ENCODE measurements at regions not wholly inside any gene's neighbourhood (a gene's known extent, or its start where the extent isn't known, plus 50 kb on each side); places are given as distances from the start of the nearest gene placed in this dataset.

- H3K27me3 ChIP-seq (replicated peaks; ENCODE audit: control insufficient read depth, insufficient read depth, low read length), result no peaks in the 10 kb centered on the region
- no TSS peak for BruUV-seq (replicated peaks)
- intact Hi-C loops (cut with micrococcal nuclease; ENCODE audit: unreplicated experiment), result no loop called here
- no peak overlapping the region for H3K4me3 ChIP-seq (ENCODE audit: low read depth, low read length)
- H3K36me3 Mint-ChIP-seq (ENCODE audit: insufficient read depth, unreplicated experiment), result no peaks in the 10 kb centered on the region
- H3K4me1 Mint-ChIP-seq (ENCODE audit: low read depth, unreplicated experiment), result peaks cover 9% of the 10 kb centered on the region
- peaks cover 17% of the 10 kb centered on the region; the same call in 1 of the 2 replicates for H3K4me1 ChIP-seq
- ChIA-PET CTCF (interaction anchor here (0.8 to 1.2 kb wide), 2 partner anchors 27 to 28 kb away, joined by 3 read pairs; no protein-coding TSS in a partner anchor), POLR2A (no interaction called here)
- H3K9me3 ChIP-seq, result no peaks in the 10 kb centered on the region
- H3K9me3 Mint-ChIP-seq (ENCODE audit: unreplicated experiment), result no peaks in the 10 kb centered on the region
- no peak overlapping the region for H3K27ac Mint-ChIP-seq (ENCODE audit: unreplicated experiment)
- no peaks in the 10 kb centered on the region for H3K36me3 ChIP-seq (ENCODE audit: control insufficient read depth, insufficient read depth, low read length)
- H3K4me3 Mint-ChIP-seq (ENCODE audit: unreplicated experiment), result no peak overlapping the region
- TF ChIP-seq, protein P1, sequence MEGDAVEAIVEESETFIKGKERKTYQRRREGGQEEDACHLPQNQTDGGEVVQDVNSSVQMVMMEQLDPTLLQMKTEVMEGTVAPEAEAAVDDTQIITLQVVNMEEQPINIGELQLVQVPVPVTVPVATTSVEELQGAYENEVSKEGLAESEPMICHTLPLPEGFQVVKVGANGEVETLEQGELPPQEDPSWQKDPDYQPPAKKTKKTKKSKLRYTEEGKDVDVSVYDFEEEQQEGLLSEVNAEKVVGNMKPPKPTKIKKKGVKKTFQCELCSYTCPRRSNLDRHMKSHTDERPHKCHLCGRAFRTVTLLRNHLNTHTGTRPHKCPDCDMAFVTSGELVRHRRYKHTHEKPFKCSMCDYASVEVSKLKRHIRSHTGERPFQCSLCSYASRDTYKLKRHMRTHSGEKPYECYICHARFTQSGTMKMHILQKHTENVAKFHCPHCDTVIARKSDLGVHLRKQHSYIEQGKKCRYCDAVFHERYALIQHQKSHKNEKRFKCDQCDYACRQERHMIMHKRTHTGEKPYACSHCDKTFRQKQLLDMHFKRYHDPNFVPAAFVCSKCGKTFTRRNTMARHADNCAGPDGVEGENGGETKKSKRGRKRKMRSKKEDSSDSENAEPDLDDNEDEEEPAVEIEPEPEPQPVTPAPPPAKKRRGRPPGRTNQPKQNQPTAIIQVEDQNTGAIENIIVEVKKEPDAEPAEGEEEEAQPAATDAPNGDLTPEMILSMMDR (IDR thresholded peaks at IDR 0.05; ENCODE audit: insufficient read depth in 1 of 2, low read depth in 1 of 2, low read length in 1 of 2, severe bottlenecking in 1 of 2, unreplicated experiment in 1 of 2), result no peak
- no peak for DNase-seq
- H3K27me3 Mint-ChIP-seq (ENCODE audit: insufficient read depth, unreplicated experiment), result no peaks in the 10 kb centered on the region
Observed at GRCh38 chr6:138664745-138665144, 108.8 kb upstream of the CCDC28A start.

DNA sequence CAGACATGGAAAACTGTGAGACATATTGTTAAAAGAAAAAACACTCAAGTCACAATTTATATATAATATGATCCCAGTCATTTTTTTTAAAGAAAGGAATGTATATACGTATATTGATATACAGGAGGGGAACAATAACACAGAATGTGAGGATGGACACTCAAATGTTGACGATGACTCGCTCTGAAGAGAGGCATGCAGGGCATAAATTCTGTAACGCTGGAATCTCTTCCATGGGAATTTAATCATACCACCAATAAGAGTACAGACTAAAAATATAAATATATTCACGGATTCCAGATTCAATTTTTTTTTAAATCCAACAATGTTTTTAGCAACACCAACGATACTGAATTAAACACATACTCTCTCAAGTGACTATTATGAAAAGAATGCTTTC, 106.9 kb upstream of the CCDC28A start:
- H3K4me3 Mint-ChIP-seq (ENCODE audit: unreplicated experiment), result no peak overlapping the region
- no peak overlapping the region for H3K27ac Mint-ChIP-seq (ENCODE audit: unreplicated experiment)
- H3K9me3 ChIP-seq, result no peaks in the 10 kb centered on the region
- no peaks in the 10 kb centered on the region for H3K27me3 ChIP-seq (replicated peaks; ENCODE audit: control insufficient read depth, insufficient read depth, low read length)
- CTCF ChIA-PET, result no interaction called here
- POLR2A ChIA-PET, result no interaction called here
- TF ChIP-seq, protein P1 (IDR thresholded peaks at IDR 0.05; ENCODE audit: insufficient read depth in 1 of 2, low read depth in 1 of 2, low read length in 1 of 2, severe bottlenecking in 1 of 2, unreplicated experiment in 1 of 2), result no peak
- H3K36me3 ChIP-seq (ENCODE audit: control insufficient read depth, insufficient read depth, low read length), result no peaks in the 10 kb centered on the region
- DNase-seq, result no peak
- intact Hi-C loops (cut with micrococcal nuclease; ENCODE audit: unreplicated experiment), result no loop called here
- H3K27me3 Mint-ChIP-seq (ENCODE audit: insufficient read depth, unreplicated experiment), result no peaks in the 10 kb centered on the region
- BruUV-seq (replicated peaks), result no TSS peak
- H3K36me3 Mint-ChIP-seq (ENCODE audit: insufficient read depth, unreplicated experiment), result no peaks in the 10 kb centered on the region
- H3K4me1 Mint-ChIP-seq (ENCODE audit: low read depth, unreplicated experiment), result peaks cover 9% of the 10 kb centered on the region
- H3K9me3 Mint-ChIP-seq (ENCODE audit: unreplicated experiment), result no peaks in the 10 kb centered on the region
- H3K4me1 ChIP-seq, result peaks cover 17% of the 10 kb centered on the region; the same call in 1 of the 2 replicates
- H3K4me3 ChIP-seq (ENCODE audit: low read depth, low read length), result no peak overlapping the region

DNA sequence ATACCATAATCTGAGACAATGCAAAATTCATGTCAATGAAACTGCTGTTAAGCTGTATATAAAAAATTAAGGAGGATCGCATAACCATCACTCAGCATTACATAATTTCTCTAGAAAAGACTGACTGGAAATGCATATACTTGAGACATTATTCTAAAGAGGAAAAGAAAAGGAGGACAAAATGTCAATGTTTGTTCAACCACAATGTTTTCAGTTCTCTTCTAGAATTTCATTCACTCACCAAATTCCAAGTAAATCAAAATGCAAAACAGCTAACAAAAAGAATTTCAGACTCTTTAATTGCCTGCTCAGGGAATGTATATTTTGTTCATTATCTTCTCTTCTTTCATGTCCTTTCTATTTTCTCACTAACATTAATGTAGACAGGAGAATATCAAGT, 106.2 kb upstream of the CCDC28A start:
- no peak for DNase-seq
- Mint-ChIP-seq H3K4me1 (ENCODE audit: low read depth, unreplicated experiment) (peaks cover 9% of the 10 kb centered on the region), H3K4me3 (ENCODE audit: unreplicated experiment) (no peak overlapping the region), H3K27me3 (ENCODE audit: insufficient read depth, unreplicated experiment) (no peaks in the 10 kb centered on the region), H3K9me3 (ENCODE audit: unreplicated experiment) (no peaks in the 10 kb centered on the region), H3K27ac (ENCODE audit: unreplicated experiment) (no peak overlapping the region), H3K36me3 (ENCODE audit: insufficient read depth, unreplicated experiment) (no peaks in the 10 kb centered on the region)
- Histone ChIP-seq H3K27me3 (replicated peaks; ENCODE audit: control insufficient read depth, insufficient read depth, low read length) (no peaks in the 10 kb centered on the region), H3K36me3 (ENCODE audit: control insufficient read depth, insufficient read depth, low read length) (no peaks in the 10 kb centered on the region), H3K4me3 (ENCODE audit: low read depth, low read length) (no peak overlapping the region), H3K9me3 (no peaks in the 10 kb centered on the region), H3K4me1 (peaks cover 14% of the 10 kb centered on the region; the same call in 1 of the 2 replicates)
- CTCF ChIA-PET, result no interaction called here
- no TSS peak for BruUV-seq (replicated peaks)
- POLR2A ChIA-PET, result no interaction called here
- TF ChIP-seq, protein P1 (IDR thresholded peaks at IDR 0.05; ENCODE audit: insufficient read depth in 1 of 2, low read depth in 1 of 2, low read length in 1 of 2, severe bottlenecking in 1 of 2, unreplicated experiment in 1 of 2), result no peak
- intact Hi-C loops (cut with micrococcal nuclease; ENCODE audit: unreplicated experiment), result no loop called here

Data from Caco-2 (cell line).